NCI-H2227 treated with DMSO at 0.1 percent for 48 hours (cell line): ENCODE measurements at regions not wholly inside any gene's neighbourhood (a gene's known extent, or its start where the extent isn't known, plus 50 kb on each side); places are given as distances from the start of the nearest gene placed in this dataset.
A peak's percentile ranks its signal among the peaks of the same experiment; 100 is the strongest.

ENCODE experiments used
- DNase-seq: peaks from one replicate; lab custom pipeline; 2025; lab: John Stamatoyannopoulos, UW

- no peak for DNase-seq
These were observed 216.3 kb downstream of the EFHB start for GRCh38 chr3:19717736-19718135.

DNA sequence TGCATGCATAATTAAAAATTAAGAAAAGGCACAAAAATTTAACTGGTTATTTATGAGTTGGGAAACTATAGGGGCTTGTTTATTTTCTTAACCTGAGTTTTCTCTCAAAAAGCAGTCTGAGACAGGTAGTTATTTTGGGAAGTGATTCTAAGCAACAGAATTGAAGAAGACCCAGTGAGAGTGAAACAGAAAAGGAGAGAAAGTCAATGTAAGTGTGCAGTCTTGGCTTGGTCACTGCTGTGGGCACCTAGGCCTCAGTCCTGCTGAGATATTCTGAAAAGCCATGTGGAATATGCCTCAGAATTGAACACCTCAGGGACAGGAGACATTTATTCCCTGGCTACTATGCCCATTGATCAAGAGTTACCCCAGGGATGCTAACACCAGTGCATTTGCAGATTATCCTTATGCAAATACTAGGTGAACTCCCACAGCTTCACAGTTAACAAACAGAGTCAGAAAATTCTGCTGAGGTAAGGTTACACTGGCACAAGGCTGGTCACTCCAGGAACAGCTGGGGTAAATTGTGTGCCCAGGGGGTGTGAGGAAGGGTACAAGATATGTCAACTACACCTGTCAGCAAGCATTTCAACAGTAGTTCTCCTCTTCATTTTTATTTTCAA lies 222.7 kb downstream of the EFHB start:
- DNase-seq = no peak

DNA sequence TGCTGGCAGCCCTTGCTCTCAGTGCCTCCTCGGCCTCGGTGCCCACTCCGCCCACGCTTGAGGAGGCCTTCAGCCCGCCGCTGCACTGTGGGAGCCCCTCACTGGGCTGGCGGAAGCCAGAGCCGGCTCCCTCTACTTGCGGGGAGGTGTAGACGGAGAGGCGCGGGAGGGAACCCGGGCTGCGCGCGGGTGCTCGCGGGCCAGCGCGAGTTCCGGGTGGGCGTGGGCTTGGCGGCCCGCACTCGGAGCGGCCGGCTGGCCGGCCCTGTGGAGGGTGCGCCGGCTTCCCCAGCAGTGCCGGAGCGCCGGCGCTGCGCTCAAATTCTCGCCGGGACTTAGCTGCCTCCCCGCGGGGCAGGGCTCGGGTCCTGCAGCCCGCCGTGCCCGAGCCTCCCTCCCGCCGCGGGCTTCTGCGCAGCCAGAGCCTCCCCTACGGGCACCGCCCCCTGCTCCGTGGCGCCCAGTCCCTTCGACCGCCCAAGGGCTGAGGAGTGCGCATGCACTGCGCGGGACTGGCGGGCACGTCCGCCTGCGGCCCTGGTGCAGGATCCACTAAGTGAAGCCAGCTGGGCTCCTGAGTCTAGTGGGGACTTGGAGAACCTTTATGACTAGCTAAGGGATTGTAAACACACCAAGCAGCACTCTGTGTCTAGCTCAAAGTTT lies 231.5 kb downstream of the EFHB start:
- peak; percentile 1 for DNase-seq

DNA sequence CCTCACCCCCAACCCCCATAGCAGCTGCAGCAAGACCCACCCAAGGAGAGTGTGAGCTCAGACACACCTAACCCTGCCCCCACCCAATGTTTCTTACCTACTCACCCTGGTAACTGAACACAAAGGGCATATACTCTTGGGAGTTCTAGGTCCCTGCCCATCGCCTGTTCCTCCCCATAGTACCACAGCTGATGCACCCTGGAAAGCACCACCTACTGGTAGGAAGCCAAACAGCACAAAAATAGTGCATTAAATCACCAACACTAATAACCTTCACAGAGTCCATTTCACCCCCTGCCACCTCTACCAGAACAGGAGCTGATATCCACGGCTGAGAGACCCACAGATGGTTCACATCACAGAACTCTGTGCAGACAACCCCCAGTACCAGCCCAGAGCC lies 245.2 kb downstream of the EFHB start:
- DNase-seq = no peak

GRCh38 chr3:19668163-19668562 lies 265.9 kb downstream of the EFHB start:
- no peak for DNase-seq

DNA sequence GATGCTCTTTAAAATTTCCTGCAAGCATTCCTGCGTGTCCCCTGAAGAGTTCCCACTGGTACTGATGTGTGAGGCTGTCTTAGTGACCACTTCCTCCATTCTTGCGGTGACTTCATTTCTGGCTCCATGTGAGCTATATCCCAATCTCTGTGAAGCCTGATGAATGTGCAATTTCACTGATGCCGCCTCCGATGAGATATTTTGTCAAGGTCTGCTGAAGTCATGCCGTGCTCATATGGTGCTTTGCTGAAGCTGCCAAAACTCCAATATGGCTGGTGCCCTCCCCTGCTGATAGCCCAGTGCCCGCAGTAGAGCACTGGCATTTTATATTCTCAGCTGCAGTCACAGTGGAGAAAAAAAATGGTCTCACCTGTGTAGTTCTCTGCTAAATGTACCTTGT lies 271.5 kb downstream of the EFHB start:
- no peak for DNase-seq

- DNase-seq = no peak
These were observed 281.7 kb downstream of the EFHB start for GRCh38 chr3:19652336-19652735.

GRCh38 chr3:19645093-19645492 lies 288.9 kb downstream of the EFHB start:
- no peak for DNase-seq

DNA sequence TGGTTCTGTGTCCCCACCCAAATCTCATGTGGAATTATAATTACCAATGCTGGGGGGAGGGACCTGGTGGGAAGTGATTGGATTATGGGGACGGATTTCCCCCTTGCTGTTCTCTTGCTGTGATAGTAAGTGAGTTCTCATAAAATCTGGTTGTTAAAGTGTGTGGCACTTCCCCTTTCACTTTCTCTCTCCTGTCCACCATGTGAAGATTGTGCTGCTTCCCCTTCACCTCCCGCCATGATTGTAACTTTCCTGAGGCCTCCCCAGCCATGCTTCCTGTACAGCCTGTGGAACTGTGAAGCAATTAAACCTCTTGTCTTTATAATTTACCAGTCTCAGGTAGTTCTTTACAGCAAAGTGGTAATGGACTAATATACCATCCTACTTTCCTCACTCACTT lies 289.6 kb downstream of the EFHB start:
- DNase-seq = no peak

DNA sequence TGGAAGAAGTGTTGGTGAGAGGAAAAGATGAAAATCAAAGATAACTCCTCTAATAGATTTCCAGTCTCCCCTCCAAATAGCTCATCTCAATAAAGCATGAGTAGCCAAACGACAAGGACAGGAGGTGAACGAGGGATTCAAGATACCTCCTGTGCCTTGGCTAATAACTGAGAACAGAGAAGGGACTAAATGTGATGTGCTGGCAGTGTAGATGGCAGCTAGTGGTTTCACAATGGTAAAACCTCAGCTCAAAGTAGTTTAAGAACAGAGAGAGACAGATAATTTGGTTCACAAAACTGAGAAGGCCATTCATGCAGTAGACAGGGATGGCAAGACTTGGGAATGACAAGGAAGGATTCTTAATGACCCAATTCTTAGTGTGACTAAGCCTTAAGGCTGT lies 292.6 kb downstream of the EFHB start:
- no peak for DNase-seq

GRCh38 chr3:19632099-19633074 lies 301.6 kb downstream of the EFHB start:
- no peak for DNase-seq

DNA sequence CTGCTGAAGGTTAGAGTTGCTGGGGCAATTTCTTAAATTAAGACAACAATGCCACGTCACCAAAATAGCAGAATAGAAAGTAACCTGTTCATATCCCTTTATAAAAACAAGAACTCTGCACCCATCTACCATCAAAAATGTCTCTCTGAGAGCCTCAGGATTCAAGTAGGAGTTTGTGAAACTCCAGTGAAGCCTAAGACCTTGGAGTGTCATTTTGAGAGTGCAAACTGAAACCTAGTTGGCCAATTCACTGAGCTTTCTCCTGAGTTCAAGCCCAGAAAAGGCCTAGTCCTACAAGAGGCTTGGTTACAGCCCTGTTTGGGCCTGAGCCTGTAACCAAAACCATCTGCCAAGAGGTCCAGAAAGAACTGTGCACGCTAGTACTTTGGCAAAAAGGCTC lies 335.1 kb downstream of the EFHB start:
- DNase-seq = no peak

- DNase-seq = no peak
These were observed 337.6 kb downstream of the EFHB start for GRCh38 chr3:19596408-19596807.

GRCh38 chr3:19595884-19596283 lies 338.1 kb downstream of the EFHB start:
- no peak for DNase-seq
